Colonic mucosa (tissue), 4 donors: ENCODE measurements at regions not wholly inside any gene's neighbourhood (a gene's known extent, or its start where the extent isn't known, plus 50 kb on each side); places are given as distances from the start of the nearest gene placed in this dataset.
"Not testable (repeated sequence)": the region's sequence is repeated elsewhere in the genome, so short reads cannot be mapped to it uniquely, and the experiment has no call there.

Experiments
- DNase-seq: peaks from one replicate; pipeline ENCODE4 v3.0.0-alpha.2; 2020
- H3K27ac ChIP-seq: fragments of 200-600 bp; one replicate; pipeline ENCODE4 v1.8.0; 2021
- H3K27me3 ChIP-seq: fragments of 200-600 bp; one replicate; pipeline ENCODE4 v1.8.0; 2021
- H3K36me3 ChIP-seq: fragments of 200-600 bp; one replicate; pipeline ENCODE4 v1.8.0; 2021
- H3K4me1 ChIP-seq: fragments of 200-600 bp; one replicate; pipeline ENCODE4 v1.8.0; 2021; ENCODE audit warnings: mild to moderate bottlenecking
- H3K4me3 ChIP-seq: fragments of 200-600 bp; one replicate; pipeline ENCODE4 v1.8.0; 2021
- H3K9ac ChIP-seq, 2 donors: one replicate each; pipeline ENCODE4 v1.7.0; 2013; ENCODE audit warnings: control low read depth in 2 of 2, low read depth in 2 of 2, low read length in 2 of 2
- H3K9me3 ChIP-seq: fragments of 200-600 bp; one replicate; pipeline ENCODE4 v1.8.0; 2021
- intact Hi-C: fragments of 100-400 bp; cut with DNase I; formaldehyde crosslinking; loops from one replicate; pipeline ENCODE4 v1.14.1; 2022
- TF ChIP-seq, protein P1 (sequence below): fragments of 200-600 bp; IDR thresholded peaks from one replicate; pipeline ENCODE4 v1.8.0; 2022; ENCODE audit warnings: antibody characterized with exemption, mild to moderate bottlenecking
- donor health status: healthy.
- donor health status: DM: no; HTN: no; CAD: no.
- donor health status: DM: no; HTN: no; CAD: no.

DNA sequence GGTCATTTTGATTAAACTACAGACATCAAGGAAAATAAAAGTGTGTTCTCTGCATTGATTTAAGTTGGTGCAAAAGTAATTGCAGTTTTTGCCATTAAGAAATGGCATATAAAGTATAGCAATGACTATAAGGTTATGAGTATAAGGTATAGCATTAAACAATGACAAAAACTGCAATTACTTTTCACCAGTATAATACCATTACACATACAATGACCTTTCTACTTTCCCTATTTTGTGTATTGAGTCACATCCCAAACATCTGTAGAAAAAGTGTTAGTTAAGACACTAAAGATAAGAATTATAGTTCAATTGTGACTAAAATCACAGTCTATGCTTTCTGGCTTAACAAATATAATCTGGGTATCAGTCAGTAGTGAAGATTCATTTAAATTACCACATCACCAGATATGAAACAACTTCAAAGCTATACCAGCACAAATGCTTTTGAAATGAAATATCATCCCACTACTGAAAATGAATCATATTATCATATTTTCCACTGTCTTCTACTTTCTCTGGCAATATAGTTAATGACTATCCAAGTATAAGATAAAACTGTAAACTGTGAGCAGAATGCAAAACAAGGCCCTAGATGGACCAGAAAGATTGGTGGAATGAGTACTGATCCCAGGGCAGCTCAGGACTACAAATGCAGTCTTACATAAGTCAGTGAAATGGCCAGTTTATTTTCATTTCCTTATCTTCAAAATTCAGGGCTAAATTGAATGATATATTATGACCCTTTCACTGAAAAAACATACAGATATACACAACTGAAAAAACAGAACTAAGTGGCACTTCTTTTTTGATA is 241.1 kb downstream of the ANTXR2 start:
- Histone ChIP-seq H3K9ac (no peak overlapping the region), H3K27ac (no peak overlapping the region), H3K4me3 (no peak overlapping the region), H3K4me1 (no peaks in the 10 kb centered on the region), H3K27me3 (no peaks in the 10 kb centered on the region), H3K9me3 (no peaks in the 10 kb centered on the region), H3K36me3 (no peaks in the 10 kb centered on the region)
- intact Hi-C loops, result no loop called here
- TF ChIP-seq, protein P1, sequence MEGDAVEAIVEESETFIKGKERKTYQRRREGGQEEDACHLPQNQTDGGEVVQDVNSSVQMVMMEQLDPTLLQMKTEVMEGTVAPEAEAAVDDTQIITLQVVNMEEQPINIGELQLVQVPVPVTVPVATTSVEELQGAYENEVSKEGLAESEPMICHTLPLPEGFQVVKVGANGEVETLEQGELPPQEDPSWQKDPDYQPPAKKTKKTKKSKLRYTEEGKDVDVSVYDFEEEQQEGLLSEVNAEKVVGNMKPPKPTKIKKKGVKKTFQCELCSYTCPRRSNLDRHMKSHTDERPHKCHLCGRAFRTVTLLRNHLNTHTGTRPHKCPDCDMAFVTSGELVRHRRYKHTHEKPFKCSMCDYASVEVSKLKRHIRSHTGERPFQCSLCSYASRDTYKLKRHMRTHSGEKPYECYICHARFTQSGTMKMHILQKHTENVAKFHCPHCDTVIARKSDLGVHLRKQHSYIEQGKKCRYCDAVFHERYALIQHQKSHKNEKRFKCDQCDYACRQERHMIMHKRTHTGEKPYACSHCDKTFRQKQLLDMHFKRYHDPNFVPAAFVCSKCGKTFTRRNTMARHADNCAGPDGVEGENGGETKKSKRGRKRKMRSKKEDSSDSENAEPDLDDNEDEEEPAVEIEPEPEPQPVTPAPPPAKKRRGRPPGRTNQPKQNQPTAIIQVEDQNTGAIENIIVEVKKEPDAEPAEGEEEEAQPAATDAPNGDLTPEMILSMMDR, result no peak
- no peak for DNase-seq

DNA sequence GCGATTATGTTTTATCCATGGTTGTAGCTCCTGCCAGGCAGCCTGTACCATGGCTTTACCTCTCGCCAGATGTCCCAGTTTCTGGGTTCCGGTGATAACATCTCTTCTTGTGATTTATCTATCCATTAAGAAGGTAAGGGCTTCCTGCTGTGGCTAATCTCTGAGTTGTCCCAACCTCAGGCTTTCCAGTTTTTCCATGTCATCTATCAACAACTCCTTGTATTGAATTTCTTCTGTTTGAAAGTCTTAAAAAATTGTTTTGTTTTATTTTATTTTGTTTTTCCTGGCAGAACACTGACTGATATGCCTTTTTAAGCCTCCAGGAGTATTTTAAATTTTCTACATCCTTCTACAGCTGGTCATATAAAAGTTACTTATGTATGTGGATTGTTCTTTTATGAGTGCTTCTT is 241.9 kb downstream of the ANTXR2 start:
- Histone ChIP-seq H3K27me3 (no peaks in the 10 kb centered on the region), H3K36me3 (no peaks in the 10 kb centered on the region), H3K9me3 (no peaks in the 10 kb centered on the region), H3K4me3 (no peak overlapping the region), H3K27ac (no peak overlapping the region), H3K4me1 (no peaks in the 10 kb centered on the region), H3K9ac (no peak overlapping the region)
- TF ChIP-seq, protein P1, result no peak
- intact Hi-C loops, result no loop called here
- no peak for DNase-seq

DNA sequence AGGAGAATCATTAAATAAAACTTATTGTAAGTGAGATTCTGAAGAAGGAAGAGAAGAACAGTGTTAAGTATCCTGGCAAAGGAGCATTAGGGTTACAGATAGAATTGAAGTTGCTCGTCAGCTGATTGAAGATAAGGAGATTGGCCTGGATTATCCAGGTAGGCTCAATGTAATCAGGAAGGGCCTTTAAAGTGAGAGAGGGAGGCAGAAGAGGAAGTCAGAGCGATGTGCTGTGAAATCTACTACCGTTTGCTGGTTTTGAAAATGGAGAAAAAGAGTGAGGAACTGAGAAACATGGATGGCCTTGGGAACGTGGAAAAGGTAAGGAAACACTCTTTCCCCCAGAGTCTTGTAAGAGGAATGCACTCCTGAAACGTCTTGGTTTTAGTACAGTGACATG is 245.7 kb downstream of the ANTXR2 start:
- Histone ChIP-seq H3K36me3 (no peaks in the 10 kb centered on the region), H3K27me3 (no peaks in the 10 kb centered on the region), H3K9ac (no peak overlapping the region), H3K9me3 (no peaks in the 10 kb centered on the region), H3K27ac (no peak overlapping the region), H3K4me3 (no peak overlapping the region), H3K4me1 (no peaks in the 10 kb centered on the region)
- DNase-seq, result no peak
- intact Hi-C loops, result no loop called here
- TF ChIP-seq, protein P1, result no peak

DNA sequence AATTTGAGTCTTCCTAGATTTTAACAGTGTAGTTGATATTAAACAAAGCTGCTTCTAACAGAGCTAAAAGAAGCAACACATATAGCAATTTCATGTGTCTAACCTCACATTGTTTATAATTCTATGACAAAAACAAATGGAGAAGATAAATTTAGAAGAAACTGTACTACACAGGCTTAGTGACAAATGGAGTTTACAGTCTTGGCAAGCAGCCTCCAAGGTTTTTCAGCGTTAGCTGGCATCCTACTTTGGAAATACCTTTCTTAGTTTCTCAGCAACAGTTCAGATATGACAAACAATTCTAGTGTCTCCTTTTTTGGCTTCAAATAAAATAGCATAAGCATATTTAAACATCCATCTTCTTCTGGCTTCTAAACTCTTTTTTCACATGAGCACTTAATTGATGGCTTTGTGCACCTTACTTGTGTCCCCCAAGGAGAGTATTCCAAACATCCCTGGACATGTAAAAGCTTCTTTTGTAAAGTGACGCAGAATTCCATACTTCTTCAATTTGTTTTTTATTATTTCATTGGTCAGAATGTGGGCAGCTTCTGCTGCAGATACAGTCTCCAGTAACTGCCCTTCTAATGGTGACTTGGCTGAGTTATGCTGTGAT is 249.8 kb downstream of the ANTXR2 start:
- Histone ChIP-seq H3K9ac (no peak overlapping the region), H3K4me3 (no peak overlapping the region), H3K27me3 (no peaks in the 10 kb centered on the region), H3K4me1 (no peaks in the 10 kb centered on the region), H3K36me3 (no peaks in the 10 kb centered on the region), H3K27ac (no peak overlapping the region), H3K9me3 (no peaks in the 10 kb centered on the region)
- TF ChIP-seq, protein P1, result no peak
- intact Hi-C loops, result no loop called here
- DNase-seq, result no peak

DNA sequence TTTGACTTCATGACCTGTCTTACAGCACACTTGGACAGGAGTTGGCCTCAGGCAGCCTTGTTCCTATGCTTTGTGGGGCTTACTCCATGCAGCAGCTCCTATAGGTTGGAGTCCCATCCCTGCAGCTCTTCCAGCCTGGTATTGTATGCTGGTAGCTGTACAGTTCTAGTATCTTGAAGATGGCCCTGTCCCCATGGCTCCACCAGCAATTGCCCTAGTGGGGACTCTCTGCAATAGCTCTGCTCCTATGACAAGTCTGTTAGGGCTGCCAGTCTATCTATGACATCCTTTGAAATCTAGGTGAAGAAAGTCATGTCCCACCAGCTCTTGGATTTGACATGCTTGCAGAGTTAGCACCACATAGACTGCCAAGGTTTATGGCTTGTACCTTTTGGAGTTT is 252.6 kb downstream of the ANTXR2 start:
- intact Hi-C loops, result no loop called here
- no peaks in the 10 kb centered on the region for H3K27me3 ChIP-seq
- no peak overlapping the region for H3K4me3 ChIP-seq

DNA sequence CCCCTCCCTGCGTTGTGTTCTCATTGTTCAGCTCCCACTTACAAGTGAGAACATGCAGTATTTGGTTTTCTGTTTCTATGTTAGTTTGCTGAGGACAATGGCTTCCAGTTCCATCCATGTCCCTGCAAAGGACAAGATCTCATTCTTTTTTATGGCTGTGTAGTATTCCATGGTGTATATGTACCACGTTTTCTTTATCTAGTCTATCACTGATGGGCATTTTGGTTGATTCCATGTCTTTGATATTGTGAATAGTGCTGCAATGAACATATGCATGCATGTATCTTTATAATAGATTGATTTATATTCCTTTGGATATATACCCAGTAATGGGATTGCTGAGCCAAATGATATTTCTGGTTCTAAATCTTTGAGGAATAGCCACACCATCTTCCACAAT is 265.1 kb downstream of the ANTXR2 start:
- H3K9me3 ChIP-seq, H3K4me1 ChIP-seq, H3K9ac ChIP-seq, H3K27ac ChIP-seq, H3K27me3 ChIP-seq, intact Hi-C loops, DNase-seq, H3K4me3 ChIP-seq, H3K36me3 ChIP-seq: not testable (repeated sequence)

More for the DNA sequence above, 252.6 kb downstream of the ANTXR2 start:
- H3K9ac ChIP-seq, result no peak overlapping the region
- DNase-seq, result no peak
- H3K9me3 ChIP-seq, result no peaks in the 10 kb centered on the region
- H3K36me3 ChIP-seq, result no peaks in the 10 kb centered on the region
- TF ChIP-seq, protein P1, result no peak
- H3K27ac ChIP-seq, result no peak overlapping the region
- no peaks in the 10 kb centered on the region for H3K4me1 ChIP-seq
